Erythroblast (primary cell): ENCODE measurements at regions not wholly inside any gene's neighbourhood (a gene's known extent, or its start where the extent isn't known, plus 50 kb on each side); places are given as distances from the start of the nearest gene placed in this dataset.

Experiments
- GATA1 ChIP-seq: IDR thresholded peaks from 2 replicates; pipeline ENCODE4 v1.6.1; 2011; ENCODE audit warnings: low read depth, mild to moderate bottlenecking, control low read depth, low read length, moderate library complexity
- POLR2A ChIP-seq: IDR thresholded peaks from 2 replicates; pipeline ENCODE4 v1.6.1; 2011; ENCODE audit warnings: mild to moderate bottlenecking, low read length

GRCh38 chr5:128764601-128765310 lies 200.5 kb upstream of the SLC27A6 start:
- TF ChIP-seq POLR2A, result no peak
- TF ChIP-seq GATA1, result no peak
